Esophagus muscularis mucosa (tissue), 4 donors: ENCODE measurements at regions not wholly inside any gene's neighbourhood (a gene's known extent, or its start where the extent isn't known, plus 50 kb on each side); places are given as distances from the start of the nearest gene placed in this dataset.

ENCODE experiments used
- DNase-seq: peaks from one replicate; pipeline ENCODE4 v3.0.0-alpha.2; 2017; ENCODE audit errors: extremely low spot score
- H3K27ac ChIP-seq, 4 donors: fragments of 200-600 bp; sonication (generic); replicated peaks in 1 of 4; 1 replicate in 3 of 4; 2 replicates in 1 of 4; pipeline ENCODE4 v1.5.1; 2016 to 2019; ENCODE audit warnings: mild to moderate bottlenecking in 1 of 4
- H3K27me3 ChIP-seq, 4 donors: fragments of 200-600 bp; sonication (generic); one replicate each; pipeline versions ENCODE4 v1.5.1 to v1.6.0; 2016 to 2019
- H3K36me3 ChIP-seq, 4 donors: fragments of 200-600 bp; sonication (generic); one replicate each; pipeline ENCODE4 v1.5.1; 2016 to 2019
- H3K4me1 ChIP-seq, 4 donors: fragments of 200-600 bp; sonication (generic); one replicate each; pipeline ENCODE4 v1.5.1; 2016 to 2019
- H3K4me3 ChIP-seq, 4 donors: fragments of 200-600 bp; sonication (generic); 1 replicate in 2 of 4; 2 replicates in 2 of 4; pipeline ENCODE4 v1.5.1; 2016 to 2019; ENCODE audit warnings: mild to moderate bottlenecking in 4 of 4, moderate library complexity in 1 of 4
- H3K9me3 ChIP-seq, 4 donors: fragments of 200-600 bp; sonication (generic); 1 replicate in 3 of 4; 2 replicates in 1 of 4; pipeline ENCODE4 v1.5.1; 2016 to 2019
- CTCF ChIP-seq, 3 experiments: fragments of 200-600 bp in 2 of 3; fragments of 450-650 bp in 1 of 3; sonication (generic) in 2 of 3; IDR thresholded peaks; one replicate each; pipeline ENCODE4 v1.5.1; 2017 to 2019; ENCODE audit warnings: antibody characterized with exemption in 3 of 3, mild to moderate bottlenecking in 2 of 3, moderate library complexity in 1 of 3
- EP300 ChIP-seq: sonication (generic); formaldehyde crosslinking; IDR thresholded peaks from one replicate; pipeline ENCODE4 v1.6.1; 2017; ENCODE audit warnings: antibody characterized with exemption
- POLR2A ChIP-seq: fragments of 450-650 bp; IDR thresholded peaks from one replicate; pipeline ENCODE4 v1.6.1; 2017; ENCODE audit warnings: antibody characterized with exemption, moderate library complexity, mild to moderate bottlenecking, low read depth
- POLR2AphosphoS5 ChIP-seq, 2 donors: sonication (generic); formaldehyde crosslinking; IDR thresholded peaks; one replicate each; pipeline ENCODE4 v1.6.1; 2017; ENCODE audit warnings: antibody characterized with exemption in 2 of 2
- WGBS: methylation state at CpG from one replicate; pipeline ENCODE4 v1.1.5; 2018; 5-methylcytosine and 5-hydroxymethylcytosine counted together
- intact Hi-C: fragments of 100-400 bp; cut with DNase I; formaldehyde crosslinking; loops from one replicate; pipeline ENCODE4 v1.15.1; 2023

DNA sequence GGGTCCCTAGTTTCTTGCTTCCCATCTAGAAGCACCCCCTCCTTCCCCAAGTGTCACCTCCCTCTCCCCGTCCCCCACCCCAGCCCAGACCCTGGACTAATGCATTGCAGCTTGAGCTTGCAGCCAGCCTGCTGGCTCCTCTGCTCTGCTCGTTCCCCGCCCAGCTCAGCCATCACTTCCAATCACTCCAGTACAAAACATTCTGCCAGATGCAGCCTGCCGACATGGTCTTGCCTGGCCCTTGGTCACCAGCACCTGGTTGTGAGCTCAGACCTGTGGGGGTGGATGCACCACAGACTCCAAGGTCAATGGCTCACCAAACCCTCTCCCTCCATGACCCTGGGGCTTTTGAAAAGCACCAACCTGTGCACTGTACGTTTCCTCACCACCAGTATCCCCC is 172.9 kb upstream of the SMIM23 start:
- Histone ChIP-seq H3K27ac (no peak overlapping the region), H3K4me1 (no peaks in the 10 kb centered on the region), H3K4me3 (no peak overlapping the region), H3K27me3 (peaks cover 0 to 70% (median 0%) of the 10 kb centered on the region in 4 donors), H3K36me3 (no peaks in the 10 kb centered on the region), H3K9me3 (no peaks in the 10 kb centered on the region)
- no peak for DNase-seq
- intact Hi-C loops: loop anchor here (10.0 kb wide), 1 partner anchor 188 kb away; no protein-coding TSS in a partner anchor
- WGBS: 67% methylated on average over 5 of the region's 5 CpGs
- no peak for TF ChIP-seq CTCF (IDR thresholded peaks at IDR 0.05)
- TF ChIP-seq POLR2A: no peak
- no peak for TF ChIP-seq EP300
- no peak for TF ChIP-seq POLR2AphosphoS5 (IDR thresholded peaks at IDR 0.05)

- no peaks in the 10 kb centered on the region for H3K9me3 ChIP-seq
- intact Hi-C loops: loop anchor here (10.0 kb wide), 1 partner anchor 190 kb away; no protein-coding TSS in a partner anchor
- TF ChIP-seq POLR2A (no peak), CTCF (IDR thresholded peaks at IDR 0.05) (no peak), EP300 (no peak), POLR2AphosphoS5 (IDR thresholded peaks at IDR 0.05) (no peak)
- H3K27ac ChIP-seq: no peak overlapping the region
- DNase-seq: no peak
- H3K27me3 ChIP-seq: peaks cover 0 to 79% (median 0%) of the 10 kb centered on the region in 4 donors
- H3K36me3 ChIP-seq: no peaks in the 10 kb centered on the region
- WGBS: 100% methylated on average over 4 of the region's 5 CpGs
- no peaks in the 10 kb centered on the region for H3K4me1 ChIP-seq
- H3K4me3 ChIP-seq: no peak overlapping the region
Observed at GRCh38 chr5:171614511-171614910, 171.1 kb upstream of the SMIM23 start.

GRCh38 chr5:171614971-171615653 is 170.5 kb upstream of the SMIM23 start:
- intact Hi-C loops: loop anchor here (10.0 kb wide), 1 partner anchor 190 kb away; no protein-coding TSS in a partner anchor
- Histone ChIP-seq H3K27ac (no peak overlapping the region), H3K36me3 (no peaks in the 10 kb centered on the region), H3K4me1 (no peaks in the 10 kb centered on the region), H3K9me3 (no peaks in the 10 kb centered on the region), H3K27me3 (peaks cover 0 to 78% (median 0%) of the 10 kb centered on the region in 4 donors), H3K4me3 (no peak overlapping the region)
- 71% methylated on average over 22 of the region's 22 CpGs for WGBS
- DNase-seq: no peak
- TF ChIP-seq POLR2AphosphoS5 (IDR thresholded peaks at IDR 0.05) (no peak), CTCF (IDR thresholded peaks at IDR 0.05) (no peak), EP300 (no peak), POLR2A (no peak)

GRCh38 chr5:171615705-171616640 is 169.6 kb upstream of the SMIM23 start:
- WGBS: 52% methylated on average over 11 of the region's 22 CpGs
- Histone ChIP-seq H3K27me3 (peaks cover 0 to 79% (median 0%) of the 10 kb centered on the region in 4 donors), H3K36me3 (no peaks in the 10 kb centered on the region), H3K9me3 (no peaks in the 10 kb centered on the region), H3K4me1 (no peaks in the 10 kb centered on the region), H3K27ac (no peak overlapping the region), H3K4me3 (no peak overlapping the region)
- TF ChIP-seq POLR2AphosphoS5 (IDR thresholded peaks at IDR 0.05): no peak
- TF ChIP-seq POLR2A: no peak
- no peak for TF ChIP-seq EP300
- TF ChIP-seq CTCF (IDR thresholded peaks at IDR 0.05): no peak
- DNase-seq: no peak
- intact Hi-C loops: loop anchor here (10.0 kb wide), 1 partner anchor 191 kb away; no protein-coding TSS in a partner anchor
